NCI-H526 treated with DMSO at 0.1 percent for 48 hours (cell line): ENCODE measurements at regions not wholly inside any gene's neighbourhood (a gene's known extent, or its start where the extent isn't known, plus 50 kb on each side); places are given as distances from the start of the nearest gene placed in this dataset.
"Not testable (repeated sequence)": the region's sequence is repeated elsewhere in the genome, so short reads cannot be mapped to it uniquely, and the experiment has no call there.

Experiments
- DNase-seq: peaks from one replicate; lab custom pipeline; 2025; lab: John Stamatoyannopoulos, UW

DNA sequence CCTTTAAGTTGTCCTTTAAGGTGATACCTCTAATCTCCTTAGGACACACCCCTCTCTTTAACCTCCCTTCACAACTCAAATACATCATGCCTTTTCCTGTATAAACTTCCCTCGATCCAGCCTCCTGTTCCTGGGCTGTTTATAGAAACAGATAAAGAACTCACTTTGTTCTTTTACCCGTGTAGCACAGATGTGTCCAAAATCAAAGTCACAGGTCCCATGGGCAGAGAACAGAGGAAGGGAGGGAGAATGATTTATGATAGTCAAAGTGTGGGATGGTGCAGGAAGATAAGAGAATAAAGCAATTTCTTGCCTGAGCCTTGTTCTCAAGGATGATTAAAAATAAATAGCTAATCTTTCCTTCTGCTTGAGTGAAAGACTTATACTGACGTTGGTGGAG, 50.3 kb upstream of the CABCOCO1 start:
- DNase-seq, result no peak

DNA sequence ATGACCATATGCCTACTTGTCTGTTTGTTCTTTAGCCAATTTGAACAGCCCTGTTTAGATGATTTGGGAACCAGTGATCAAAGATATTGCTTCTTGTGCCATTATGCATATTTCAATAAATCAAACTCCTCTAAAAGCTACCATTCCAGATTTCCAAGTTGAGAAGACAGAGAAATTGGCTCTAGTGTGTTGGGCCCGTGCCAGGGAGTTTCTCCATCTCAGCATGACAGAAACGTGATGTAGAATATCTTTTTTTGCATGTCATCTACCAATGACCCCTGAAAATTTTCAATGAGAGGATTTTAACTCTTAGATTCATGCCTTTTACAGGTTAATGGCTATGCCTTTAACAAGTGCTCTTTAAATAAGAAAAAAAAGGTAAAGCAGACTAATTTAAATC, 50.7 kb upstream of the CABCOCO1 start:
- no peak for DNase-seq

DNA sequence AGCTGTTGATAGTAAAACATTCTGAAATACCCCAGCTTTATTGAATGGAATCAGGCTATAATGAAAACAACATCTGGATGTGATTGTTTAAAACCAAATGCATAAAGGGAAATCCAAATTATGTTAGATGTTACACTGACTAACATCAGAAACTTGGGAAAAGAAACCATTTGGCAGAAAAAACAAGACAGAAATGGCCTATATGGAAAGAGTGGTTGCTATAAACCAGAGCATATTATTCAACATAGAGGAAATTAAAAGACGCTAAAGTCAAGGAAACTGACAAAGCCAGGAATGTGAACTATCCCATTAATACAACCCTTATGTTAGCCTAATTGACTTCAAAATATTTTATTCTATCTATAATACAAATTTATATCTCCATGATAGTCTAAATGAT, 53.0 kb upstream of the CABCOCO1 start:
- DNase-seq, result no peak

DNA sequence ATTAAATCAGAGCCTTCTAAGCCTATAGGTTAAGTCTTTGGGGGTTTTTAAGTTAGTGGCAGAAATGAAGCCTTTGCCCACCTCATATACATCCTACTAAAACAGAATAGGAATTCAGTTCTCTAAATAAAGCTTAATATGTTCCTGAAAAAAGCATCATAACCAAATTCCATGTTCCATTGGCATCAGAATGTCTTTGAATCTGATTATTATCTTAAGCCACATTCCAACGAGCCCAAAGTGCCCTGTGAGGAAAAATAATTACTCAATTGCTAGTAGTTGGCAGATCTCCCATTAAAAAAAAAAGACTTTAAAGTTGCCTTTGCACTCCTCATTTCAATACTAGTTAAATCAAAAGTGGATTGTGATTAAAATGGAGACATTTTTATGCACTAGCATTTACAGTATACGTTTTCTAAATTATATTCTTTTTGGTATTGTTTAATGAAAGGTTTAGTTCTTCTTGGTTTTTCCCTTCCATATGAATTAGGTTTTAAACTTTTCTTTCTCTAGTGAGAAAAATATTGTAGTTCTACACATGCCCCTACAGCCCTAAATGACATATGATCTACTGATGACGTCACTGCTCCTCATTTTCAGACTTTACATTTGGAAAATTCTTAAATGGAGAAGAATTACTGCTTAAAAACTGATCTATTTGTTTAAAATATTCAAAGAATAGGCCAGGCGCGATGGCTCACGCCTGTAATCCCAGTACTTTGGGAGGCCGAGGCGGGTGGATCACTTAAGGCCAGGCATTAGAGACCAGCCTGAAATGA, 54.3 kb upstream of the CABCOCO1 start:
- DNase-seq, result no peak

DNA sequence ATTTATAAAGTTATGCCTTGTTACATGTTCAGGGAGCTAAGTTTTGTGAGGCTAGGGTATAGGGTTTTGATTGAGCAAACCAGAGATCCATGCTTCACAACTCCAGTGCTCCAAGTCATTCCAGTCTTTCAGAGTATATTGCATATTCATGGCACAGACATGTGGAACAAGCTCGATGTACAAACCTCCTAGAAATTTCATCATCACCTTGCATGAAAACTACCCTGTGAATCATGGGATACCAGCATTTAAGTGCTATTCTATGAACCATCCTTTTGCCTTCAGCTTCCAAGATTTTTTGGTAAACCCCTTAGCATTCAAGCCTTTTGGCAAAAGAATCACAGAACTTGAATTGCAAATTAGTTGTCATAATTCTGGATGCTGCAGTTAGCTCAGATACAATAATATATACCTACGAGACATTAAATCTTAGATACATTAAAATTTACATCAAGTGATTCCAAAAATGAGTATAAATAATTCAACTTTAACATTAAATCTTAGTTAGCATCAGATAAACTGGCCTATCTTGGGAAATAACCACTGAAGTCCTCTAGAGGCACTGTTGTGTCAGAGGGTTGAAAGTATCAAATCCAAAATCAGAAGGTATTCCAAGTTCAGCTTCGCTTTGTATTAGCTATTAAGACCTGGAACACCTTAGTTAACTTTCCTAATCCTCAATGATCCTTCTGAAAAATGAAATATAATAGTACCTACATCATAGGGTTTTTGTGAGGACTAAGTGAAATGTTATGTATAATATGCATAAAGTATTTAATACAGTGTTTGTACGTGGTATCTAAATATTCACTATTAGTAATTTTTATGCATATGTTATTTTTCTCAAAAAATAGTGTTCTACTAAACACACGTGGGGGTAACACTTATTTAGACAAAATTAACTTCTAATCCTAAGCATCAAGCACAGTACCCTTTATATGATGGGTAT, 55.5 kb upstream of the CABCOCO1 start:
- no peak for DNase-seq

DNA sequence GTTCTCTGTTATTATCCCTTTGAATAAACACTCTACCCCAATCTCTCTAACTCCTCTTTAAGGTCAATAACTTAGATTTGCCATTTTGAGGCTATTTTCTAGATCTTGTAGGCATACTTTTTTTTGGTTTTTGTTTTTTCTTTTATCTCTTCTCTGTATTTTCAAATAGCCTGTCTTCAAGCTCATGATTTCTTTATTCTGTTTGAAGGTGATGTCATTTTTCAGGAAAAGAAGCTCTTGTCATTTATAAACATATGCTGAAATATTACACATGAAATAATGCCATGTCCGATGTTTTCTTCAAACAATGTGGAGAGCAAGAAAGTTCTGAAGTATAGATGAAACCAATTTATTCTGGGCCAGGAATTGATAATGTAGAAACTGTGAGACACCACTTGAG, 57.5 kb upstream of the CABCOCO1 start:
- DNase-seq, result no peak

DNA sequence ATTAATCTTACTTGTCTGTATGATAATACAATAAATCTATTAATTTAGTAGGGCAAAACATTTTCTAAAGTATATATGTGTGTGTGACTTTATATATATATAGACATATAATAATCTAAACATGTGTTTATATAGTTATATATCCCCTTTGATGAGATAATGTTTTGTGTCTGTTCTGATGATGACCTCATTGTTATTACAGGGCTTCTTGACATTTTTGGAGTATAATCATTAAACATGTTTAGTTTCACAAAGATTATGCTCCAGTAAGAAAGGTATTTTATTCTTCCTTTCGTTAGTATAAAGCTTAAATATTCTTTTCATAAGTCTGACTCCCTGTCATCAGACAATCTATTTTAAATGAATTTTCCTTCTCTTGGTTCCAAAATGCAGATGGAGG, 62.3 kb upstream of the CABCOCO1 start:
- no peak for DNase-seq

DNA sequence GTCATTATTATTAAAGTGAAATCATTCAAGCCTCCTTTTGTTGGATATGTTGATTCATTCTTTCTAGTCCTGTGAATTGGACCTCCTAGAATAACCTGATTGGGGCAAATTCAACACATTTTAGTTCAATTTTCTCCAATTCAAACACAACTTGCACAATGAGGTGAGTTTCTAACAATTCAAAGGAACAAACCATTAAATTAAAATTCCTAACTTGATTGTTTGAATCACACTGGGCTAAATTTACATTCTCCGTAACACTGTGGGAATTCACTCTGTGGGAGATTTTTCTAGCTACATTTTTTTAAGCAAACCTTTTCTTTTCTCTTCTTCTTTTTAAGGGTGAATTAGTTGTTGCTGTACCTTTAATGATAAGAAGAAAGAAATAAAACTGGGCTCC, 68.3 kb upstream of the CABCOCO1 start:
- DNase-seq, result no peak

DNA sequence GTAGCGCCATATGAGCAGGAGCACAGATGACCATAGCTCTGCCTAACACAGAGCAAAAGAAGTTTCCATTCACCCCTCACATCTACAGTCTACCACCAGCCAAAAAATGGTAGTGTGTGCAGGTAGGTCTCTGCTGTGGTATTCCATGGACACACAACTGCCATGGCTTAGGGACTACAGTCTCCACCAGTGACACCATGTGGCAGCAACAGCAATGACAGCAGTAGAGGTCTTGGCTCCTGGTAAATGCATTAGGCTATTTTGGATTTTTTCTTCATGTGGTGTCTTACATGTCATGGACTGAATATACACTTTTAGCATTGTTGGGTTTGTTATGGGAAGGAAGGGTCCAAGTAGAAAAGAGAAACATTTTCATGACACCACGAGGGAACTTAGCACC, 70.1 kb upstream of the CABCOCO1 start:
- DNase-seq, result peak; percentile 3

DNA sequence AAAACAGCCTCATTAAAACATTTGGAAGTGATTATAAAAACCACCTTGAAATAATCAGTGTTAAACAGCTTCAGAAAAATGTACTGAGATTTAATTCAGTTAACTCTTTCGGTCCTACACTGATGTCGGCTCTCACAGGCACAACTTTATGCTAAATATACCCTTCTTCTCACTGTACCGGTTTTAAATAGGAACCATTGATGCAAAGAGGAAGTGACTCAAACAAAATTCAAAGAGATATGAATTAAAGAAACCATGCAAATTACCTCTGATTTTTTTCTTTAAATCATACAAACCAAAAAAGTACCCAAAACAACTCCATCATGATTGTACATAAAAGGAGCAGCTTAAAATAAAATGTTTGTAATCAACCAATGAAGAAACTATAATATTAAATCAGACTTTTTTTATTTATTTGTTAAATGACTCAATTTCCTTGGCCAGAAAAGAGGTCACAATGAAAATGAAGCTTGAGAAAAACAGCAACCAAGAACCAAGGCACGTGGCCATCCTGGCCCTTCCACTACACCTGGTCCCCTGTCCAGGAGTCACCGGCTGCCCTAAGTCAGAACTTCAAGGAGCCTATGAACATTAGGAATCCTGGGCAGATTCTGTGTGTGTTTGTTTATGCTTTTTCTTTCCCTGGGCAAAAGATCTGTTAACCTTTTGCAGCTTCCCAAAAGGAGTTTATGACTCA, 73.0 kb upstream of the CABCOCO1 start:
- DNase-seq, result no peak

DNA sequence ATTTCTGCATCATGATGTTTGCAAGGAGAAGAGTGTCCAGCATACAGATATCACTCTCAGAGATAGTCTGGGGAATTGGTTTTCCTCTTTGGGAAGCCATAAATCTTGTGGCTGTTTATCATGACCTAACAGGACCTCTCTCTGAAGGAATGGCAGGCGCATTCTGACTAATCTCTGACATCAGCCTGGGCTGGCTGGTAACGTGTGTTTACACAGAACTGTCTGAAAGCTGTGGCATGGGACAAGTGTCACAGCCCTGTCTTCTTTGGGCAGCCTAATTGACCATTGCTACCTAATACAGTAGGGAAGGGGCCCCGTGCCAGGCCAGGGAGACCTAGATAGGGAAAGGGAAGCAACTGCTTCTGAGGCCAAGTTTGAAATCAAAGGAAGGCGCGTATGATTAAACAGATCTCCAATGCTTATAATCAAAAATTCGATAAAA, 73.9 kb upstream of the CABCOCO1 start:
- no peak for DNase-seq

DNA sequence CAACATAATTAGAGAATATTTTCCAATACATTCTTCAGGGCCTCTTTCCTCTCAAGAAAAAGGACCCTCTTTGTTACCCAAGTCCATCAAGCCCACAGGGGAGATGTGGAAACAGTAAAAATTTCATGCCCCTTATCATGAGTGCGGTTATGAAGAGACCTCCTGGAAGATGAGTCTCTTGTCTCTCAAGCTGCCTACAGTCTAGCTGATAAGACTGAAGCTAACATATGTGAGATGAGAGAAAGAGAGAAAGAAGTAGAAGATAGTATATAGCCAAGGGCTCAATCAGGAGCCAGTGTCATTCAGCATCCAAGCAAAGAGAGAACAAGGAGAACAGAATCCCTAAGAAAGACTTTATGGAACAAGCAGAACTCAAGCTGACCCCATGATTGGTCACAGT, 75.9 kb upstream of the CABCOCO1 start:
- no peak for DNase-seq

DNA sequence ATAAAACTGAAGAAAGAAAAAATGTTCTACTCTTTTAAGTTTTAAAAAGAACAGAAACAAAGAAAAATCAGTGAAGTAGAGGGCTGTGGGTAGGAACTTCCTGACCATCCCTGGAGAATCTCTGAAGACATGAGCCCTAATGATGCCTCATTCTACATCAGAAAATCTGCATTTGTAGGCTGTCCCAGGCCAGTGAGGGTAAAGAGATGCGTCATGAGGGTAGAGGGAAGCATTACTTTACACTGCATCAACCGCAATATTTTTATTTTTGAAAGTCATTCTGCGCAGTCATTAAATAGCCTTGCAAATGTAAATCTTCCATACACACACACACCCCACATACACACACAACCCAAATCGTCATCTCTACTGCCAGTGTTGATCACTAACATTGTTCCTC, 82.1 kb upstream of the CABCOCO1 start:
- DNase-seq, result no peak

DNA sequence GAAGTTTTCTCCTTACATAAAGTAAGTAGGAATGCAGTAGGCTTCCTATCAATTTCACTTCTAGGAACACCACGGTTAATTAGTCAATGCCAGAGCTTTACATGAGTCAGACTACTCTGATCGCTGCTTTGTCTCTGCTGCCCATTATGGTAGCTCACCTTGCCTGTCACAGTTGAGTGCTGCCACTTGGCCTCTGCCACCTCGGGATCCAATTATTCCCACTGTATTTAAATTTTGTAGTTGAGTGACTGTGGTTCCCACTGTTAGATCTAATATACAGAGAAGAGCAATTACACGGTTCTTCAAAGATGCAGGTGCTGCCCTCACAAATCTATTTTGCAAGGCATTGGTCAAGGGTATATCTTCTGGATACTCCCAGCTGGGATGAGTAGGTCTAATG, 92.5 kb upstream of the CABCOCO1 start:
- not testable (repeated sequence) for DNase-seq

DNA sequence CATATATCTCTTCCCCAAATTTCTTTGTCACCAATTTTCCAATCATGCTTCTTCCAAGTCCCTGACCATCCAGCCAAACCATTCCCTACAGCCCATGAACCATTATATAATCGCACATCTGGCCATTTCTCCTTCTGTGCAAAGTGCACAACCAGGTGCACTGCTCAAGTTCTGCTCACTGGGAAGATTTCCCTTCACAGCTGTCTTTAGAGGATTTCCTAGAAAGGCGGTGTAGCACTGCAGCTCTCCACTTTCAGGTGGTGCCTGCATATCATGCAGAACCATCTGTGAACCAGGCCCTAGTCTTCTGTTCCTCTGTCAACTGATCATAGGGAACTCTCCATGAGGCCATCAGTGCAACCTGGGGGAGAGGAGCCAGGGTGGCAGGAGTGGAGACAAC, 95.0 kb upstream of the CABCOCO1 start:
- no peak for DNase-seq

DNA sequence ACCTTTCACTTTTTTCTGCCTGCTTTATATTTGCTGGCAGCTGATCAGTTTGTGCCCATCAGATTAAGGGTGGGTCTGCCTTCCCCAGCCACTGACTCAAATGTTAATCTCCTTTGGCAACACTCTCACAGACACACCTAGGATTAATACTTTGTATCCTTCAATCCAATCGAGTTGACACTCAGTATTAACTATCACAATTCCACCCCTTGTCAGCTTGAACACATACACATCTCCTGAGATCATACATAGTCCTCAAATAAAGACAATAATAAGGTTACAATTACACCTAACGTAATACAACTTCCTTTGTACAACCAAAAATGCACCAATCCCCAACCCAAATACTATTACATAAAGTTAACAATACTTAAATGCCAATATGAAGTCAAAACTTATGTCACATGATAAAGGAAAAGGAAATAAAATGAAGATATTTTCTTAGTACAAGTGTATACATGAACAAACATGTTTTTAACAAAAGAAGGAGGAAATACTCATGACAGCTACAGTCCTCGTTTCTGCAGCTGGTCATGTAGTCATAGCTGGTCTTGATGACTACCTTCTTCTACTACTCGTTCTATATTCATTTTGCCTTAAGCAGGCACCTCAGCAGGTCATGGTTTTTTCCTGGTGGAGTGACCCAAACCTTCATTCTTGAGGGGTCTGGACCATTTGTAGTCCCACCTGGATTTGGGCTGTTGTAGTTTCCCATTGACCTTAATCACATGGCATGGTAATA, 96.7 kb upstream of the CABCOCO1 start:
- no peak for DNase-seq

DNA sequence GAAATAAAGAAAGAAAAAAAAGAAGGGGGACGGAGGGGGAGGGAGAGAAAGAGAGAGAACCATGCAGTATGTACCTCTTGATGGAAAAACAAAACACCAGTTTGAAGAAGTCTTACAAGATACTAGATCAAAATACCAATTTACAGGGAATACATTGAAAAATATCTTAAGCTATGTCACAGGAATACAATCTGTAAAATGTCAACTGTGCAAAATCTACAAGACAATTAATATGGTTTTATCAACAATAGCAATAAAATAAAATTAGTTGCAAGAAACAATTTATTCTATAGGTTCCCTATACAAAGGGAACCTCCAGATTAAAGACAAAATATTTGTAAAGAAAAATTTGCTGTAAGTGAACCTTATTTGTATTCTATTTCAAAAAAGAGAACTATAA, 98.3 kb upstream of the CABCOCO1 start:
- no peak for DNase-seq

DNA sequence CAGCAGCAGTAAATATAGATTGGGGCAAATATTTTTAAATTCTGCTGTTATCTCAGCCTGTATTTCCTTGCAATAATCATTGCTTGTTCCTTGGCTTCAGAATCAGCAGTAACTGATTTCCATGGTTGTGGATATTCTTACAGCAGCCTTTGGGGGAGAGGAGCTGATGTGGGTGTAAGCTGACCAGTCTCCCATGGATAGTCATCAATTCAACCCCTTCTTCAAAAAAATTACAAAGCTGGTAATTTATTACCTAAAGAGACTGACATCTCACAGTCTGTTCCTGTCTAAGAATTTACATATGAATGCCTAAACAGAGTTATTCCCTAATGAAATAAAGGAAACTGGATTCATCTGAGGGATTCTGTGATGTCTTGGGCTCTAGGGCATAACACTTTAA, 103.1 kb upstream of the CABCOCO1 start:
- no peak for DNase-seq

DNA sequence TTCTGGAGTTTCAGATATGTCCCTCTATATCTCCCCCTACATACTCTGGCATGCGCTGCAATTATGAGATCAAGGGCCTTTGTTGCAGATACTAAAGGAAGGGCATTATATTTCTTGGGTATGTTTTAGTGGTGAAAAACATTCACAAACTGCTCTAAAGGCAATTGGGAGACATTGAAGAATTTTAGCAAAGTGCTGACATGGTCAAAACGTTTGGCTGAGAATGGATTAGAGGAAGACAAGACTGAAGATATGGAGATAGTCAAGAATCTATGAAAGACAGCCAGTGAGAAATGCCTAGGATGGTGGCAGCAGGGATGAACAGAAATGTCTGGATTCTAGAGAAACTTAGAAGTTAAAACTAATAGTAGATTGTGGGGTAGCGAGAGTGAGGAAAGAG, 104.5 kb upstream of the CABCOCO1 start:
- no peak for DNase-seq

DNA sequence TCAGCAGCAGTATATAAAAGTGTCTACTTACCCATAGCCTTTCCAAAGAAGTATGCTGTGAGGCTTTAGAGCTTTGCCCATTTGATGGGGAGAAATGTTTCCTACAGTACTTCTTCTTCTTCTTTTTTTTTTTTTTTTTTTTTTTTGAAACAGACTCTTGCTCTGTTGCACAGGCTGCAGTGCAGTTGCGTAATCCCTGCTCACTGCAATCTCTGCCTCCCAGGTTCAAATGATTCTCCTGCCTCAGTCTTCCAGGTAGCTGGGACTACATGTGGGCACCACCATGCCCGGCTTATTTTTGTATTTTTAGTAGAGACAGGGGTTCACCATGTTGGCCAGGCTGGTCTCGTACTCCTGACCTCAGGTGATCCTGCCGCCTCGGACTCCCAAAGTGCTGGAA, 101.7 kb upstream of the TMEM26 start:
- no peak for DNase-seq

DNA sequence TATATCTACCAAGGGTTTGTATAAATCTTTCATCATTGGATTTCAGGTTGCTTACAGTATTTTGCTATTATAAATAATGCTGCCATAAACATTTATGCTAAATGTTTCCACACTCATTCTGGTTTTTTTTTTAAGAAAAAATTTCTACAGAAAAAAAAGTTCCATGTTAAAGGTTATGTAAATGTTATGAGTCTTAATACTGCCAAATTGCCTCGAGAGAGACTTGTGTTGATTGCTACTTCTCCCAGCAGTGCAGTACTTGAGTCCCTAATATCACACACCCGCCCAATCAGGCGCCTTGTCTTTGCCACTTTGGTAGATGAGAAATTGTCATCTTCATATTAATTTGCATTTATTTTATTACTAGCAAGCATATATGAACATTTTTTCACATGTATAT, 96.7 kb upstream of the TMEM26 start:
- DNase-seq, result no peak

DNA sequence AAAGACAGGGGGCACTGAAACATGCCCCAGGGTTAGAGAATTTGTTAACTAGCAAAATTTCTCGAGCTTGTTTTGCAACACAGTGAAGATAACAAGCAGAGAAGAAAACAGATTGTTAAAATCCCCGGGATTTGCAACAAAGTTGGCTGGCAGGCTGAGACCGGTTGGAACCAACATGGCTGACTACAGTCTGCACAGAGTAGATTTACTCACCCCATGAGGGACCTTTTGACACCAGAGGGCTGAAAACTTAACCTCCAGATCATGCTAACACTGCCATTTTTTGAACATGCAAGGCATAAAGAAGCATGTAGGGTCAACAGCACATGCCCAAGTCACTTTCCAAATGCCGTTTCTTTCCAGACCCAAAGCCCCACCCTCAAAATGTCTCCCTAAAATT, 95.2 kb upstream of the TMEM26 start:
- DNase-seq, result no peak
